ENCODE measurements at regions not wholly inside any gene's neighbourhood (a gene's known extent, or its start where the extent isn't known, plus 50 kb on each side); places are given as distances from the start of the nearest gene placed in this dataset.
"Not testable (repeated sequence)": the region's sequence is repeated elsewhere in the genome, so short reads cannot be mapped to it uniquely, and the experiment has no call there.

- no peak for DNase-seq
Measured at GRCh38 chr3:81816473-81817250, 55.2 kb upstream of the GBE1 start.

- DNase-seq: not testable (repeated sequence)
Measured at GRCh38 chr3:81812098-81812497, 50.7 kb upstream of the GBE1 start.

All from CD4-positive, alpha-beta T cell treated with Interleukin-15 for 1 hour (primary cell).